IPS-18c (cell line): ENCODE measurements at regions not wholly inside any gene's neighbourhood (a gene's known extent, or its start where the extent isn't known, plus 50 kb on each side); places are given as distances from the start of the nearest gene placed in this dataset.

Experiments
- H3K4me3 ChIP-seq: 2 replicates; pipeline ENCODE4 v1.7.0; 2013; ENCODE audit warnings: low read depth, mild to moderate bottlenecking, low read length, moderate library complexity; ENCODE audit not compliant: insufficient read depth
- H3K9me3 ChIP-seq: one replicate; pipeline ENCODE4 v1.6.1; 2013; ENCODE audit warnings: mild to moderate bottlenecking, low read length, moderate library complexity; ENCODE audit not compliant: control insufficient read depth, insufficient read depth

GRCh38 chr12:30415777-30416176 is 279.9 kb downstream of the IPO8 start:
- H3K4me3 ChIP-seq: no peak overlapping the region
- H3K9me3 ChIP-seq: no peaks in the 10 kb centered on the region

- no peaks in the 10 kb centered on the region for H3K9me3 ChIP-seq
- H3K4me3 ChIP-seq: no peak overlapping the region
Observed at GRCh38 chr12:30414507-30414906, 281.2 kb downstream of the IPO8 start.

GRCh38 chr12:30400349-30400748 is 295.3 kb downstream of the IPO8 start:
- Histone ChIP-seq H3K4me3 (no peak overlapping the region), H3K9me3 (peaks cover 14% of the 10 kb centered on the region)

GRCh38 chr12:30399859-30400258 is 295.8 kb downstream of the IPO8 start:
- H3K9me3 ChIP-seq: peaks cover 12% of the 10 kb centered on the region
- H3K4me3 ChIP-seq: no peak overlapping the region

- Histone ChIP-seq H3K9me3 (peaks cover 10% of the 10 kb centered on the region), H3K4me3 (no peak overlapping the region)
Observed at GRCh38 chr12:30396576-30396975, 299.1 kb downstream of the IPO8 start.

GRCh38 chr12:30395190-30395589 is 300.5 kb downstream of the IPO8 start:
- Histone ChIP-seq H3K9me3 (peaks cover 10% of the 10 kb centered on the region), H3K4me3 (no peak overlapping the region)

- peaks cover 7% of the 10 kb centered on the region for H3K9me3 ChIP-seq
- no peak overlapping the region for H3K4me3 ChIP-seq
Observed at GRCh38 chr12:30391766-30392366, 303.8 kb downstream of the IPO8 start.

GRCh38 chr12:30385706-30386105 is 310.0 kb downstream of the IPO8 start:
- H3K4me3 ChIP-seq: no peak overlapping the region
- no peaks in the 10 kb centered on the region for H3K9me3 ChIP-seq

- Histone ChIP-seq H3K9me3 (no peaks in the 10 kb centered on the region), H3K4me3 (no peak overlapping the region)
Observed at GRCh38 chr12:30384976-30385375, 310.7 kb downstream of the IPO8 start.

- Histone ChIP-seq H3K4me3 (no peak overlapping the region), H3K9me3 (no peaks in the 10 kb centered on the region)
Observed at GRCh38 chr12:30378307-30378706, 317.4 kb downstream of the IPO8 start.

- Histone ChIP-seq H3K9me3 (peaks cover 4% of the 10 kb centered on the region), H3K4me3 (no peak overlapping the region)
Observed at GRCh38 chr12:30364822-30365221, 330.8 kb downstream of the IPO8 start.

- peaks cover 2% of the 10 kb centered on the region for H3K9me3 ChIP-seq
- no peak overlapping the region for H3K4me3 ChIP-seq
Observed at GRCh38 chr12:30361145-30361544, 334.5 kb downstream of the IPO8 start.

GRCh38 chr12:30358671-30359070 is 337.0 kb downstream of the IPO8 start:
- Histone ChIP-seq H3K4me3 (no peak overlapping the region), H3K9me3 (no peaks in the 10 kb centered on the region)

- Histone ChIP-seq H3K4me3 (no peak overlapping the region), H3K9me3 (no peaks in the 10 kb centered on the region)
Observed at GRCh38 chr12:30357766-30358490, 337.7 kb downstream of the IPO8 start.

- H3K4me3 ChIP-seq: no peak overlapping the region
- H3K9me3 ChIP-seq: no peaks in the 10 kb centered on the region
Observed at GRCh38 chr12:30345744-30346471, 349.8 kb downstream of the IPO8 start.

- H3K9me3 ChIP-seq: no peaks in the 10 kb centered on the region
- no peak overlapping the region for H3K4me3 ChIP-seq
Observed at GRCh38 chr12:30330565-30330964, 365.1 kb downstream of the IPO8 start.

GRCh38 chr12:30329281-30329680 is 366.4 kb downstream of the IPO8 start:
- Histone ChIP-seq H3K4me3 (no peak overlapping the region), H3K9me3 (no peaks in the 10 kb centered on the region)

- Histone ChIP-seq H3K4me3 (no peak overlapping the region), H3K9me3 (peaks cover 3% of the 10 kb centered on the region)
Observed at GRCh38 chr12:30323008-30323407, 372.7 kb downstream of the IPO8 start.
